OCI-LY7 (cell line): ENCODE measurements at regions not wholly inside any gene's neighbourhood (a gene's known extent, or its start where the extent isn't known, plus 50 kb on each side); places are given as distances from the start of the nearest gene placed in this dataset.

Source experiments
- EZH2phosphoT487 ChIP-seq: fragments of 200-600 bp; sonication (generic); IDR thresholded peaks from 2 replicates; pipeline ENCODE4 v1.6.1; 2018; ENCODE audit warnings: low read depth, borderline replicate concordance, mild to moderate bottlenecking, mixed run types, antibody characterized with exemption, low read length, moderate library complexity, mixed read lengths
- TF ChIP-seq, protein P1 (sequence below): fragments of 200-600 bp; sonication (generic); conservative IDR thresholded peaks from 2 replicates; pipeline ENCODE4 v1.5.1; 2014; ENCODE audit warnings: mild to moderate bottlenecking, antibody characterized with exemption, low read length, moderate library complexity, mixed read lengths

DNA sequence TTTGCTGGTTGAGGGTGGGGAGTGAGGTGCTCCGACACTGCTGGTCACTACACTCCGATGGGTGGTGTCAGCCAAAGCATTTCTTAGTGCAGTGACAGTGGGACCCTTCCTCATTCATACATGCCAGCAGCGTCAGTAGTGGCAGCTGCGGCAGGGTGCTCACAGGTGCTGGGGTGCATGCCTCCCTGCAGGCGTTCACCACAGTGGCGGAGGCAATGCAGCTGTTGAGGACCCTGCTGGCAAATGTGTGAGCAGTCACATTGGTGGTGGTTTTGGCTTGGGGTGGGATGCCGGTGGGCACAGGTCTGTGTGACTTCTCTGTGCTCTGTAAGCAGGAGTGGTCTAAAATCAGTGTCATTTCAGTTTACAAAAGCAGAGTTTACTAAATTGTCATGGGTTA lies 464.6 kb downstream of the FUT8 start:
- TF ChIP-seq, protein P1, sequence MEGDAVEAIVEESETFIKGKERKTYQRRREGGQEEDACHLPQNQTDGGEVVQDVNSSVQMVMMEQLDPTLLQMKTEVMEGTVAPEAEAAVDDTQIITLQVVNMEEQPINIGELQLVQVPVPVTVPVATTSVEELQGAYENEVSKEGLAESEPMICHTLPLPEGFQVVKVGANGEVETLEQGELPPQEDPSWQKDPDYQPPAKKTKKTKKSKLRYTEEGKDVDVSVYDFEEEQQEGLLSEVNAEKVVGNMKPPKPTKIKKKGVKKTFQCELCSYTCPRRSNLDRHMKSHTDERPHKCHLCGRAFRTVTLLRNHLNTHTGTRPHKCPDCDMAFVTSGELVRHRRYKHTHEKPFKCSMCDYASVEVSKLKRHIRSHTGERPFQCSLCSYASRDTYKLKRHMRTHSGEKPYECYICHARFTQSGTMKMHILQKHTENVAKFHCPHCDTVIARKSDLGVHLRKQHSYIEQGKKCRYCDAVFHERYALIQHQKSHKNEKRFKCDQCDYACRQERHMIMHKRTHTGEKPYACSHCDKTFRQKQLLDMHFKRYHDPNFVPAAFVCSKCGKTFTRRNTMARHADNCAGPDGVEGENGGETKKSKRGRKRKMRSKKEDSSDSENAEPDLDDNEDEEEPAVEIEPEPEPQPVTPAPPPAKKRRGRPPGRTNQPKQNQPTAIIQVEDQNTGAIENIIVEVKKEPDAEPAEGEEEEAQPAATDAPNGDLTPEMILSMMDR = no peak
- no peak for TF ChIP-seq EZH2phosphoT487
